ENCODE measurements at regions not wholly inside any gene's neighbourhood (a gene's known extent, or its start where the extent isn't known, plus 50 kb on each side); places are given as distances from the start of the nearest gene placed in this dataset.

GRCh38 chr15:62953496-62954045 lies 89.0 kb upstream of the TPM1 start:
- TF ChIP-seq CTCF (conservative IDR thresholded peaks at IDR 0.05) (no peak), ZFX (IDR thresholded peaks at IDR 0.05) (no peak)
